Right atrium auricular region (tissue), 2 donors: ENCODE measurements at regions not wholly inside any gene's neighbourhood (a gene's known extent, or its start where the extent isn't known, plus 50 kb on each side); places are given as distances from the start of the nearest gene placed in this dataset.

ENCODE experiments used
- DNase-seq: peaks from one replicate; pipeline ENCODE4 v3.0.0-alpha.2; 2019; ENCODE audit warnings: low spot score
- H3K27ac ChIP-seq, 2 donors: fragments of 200-600 bp; sonication (generic); 1 replicate in 1 of 2; 2 replicates in 1 of 2; pipeline ENCODE4 v1.5.1; 2016 to 2019
- H3K27me3 ChIP-seq, 2 donors: fragments of 200-600 bp; sonication (generic); one replicate each; pipeline versions ENCODE4 v1.5.1 to v1.6.0; 2017 to 2019
- H3K36me3 ChIP-seq: fragments of 200-600 bp; sonication (generic); one replicate; pipeline ENCODE4 v1.5.1; 2016
- H3K4me1 ChIP-seq, 2 donors: fragments of 200-600 bp; sonication (generic); one replicate each; pipeline versions ENCODE4 v1.5.1 to v1.6.0; 2017 to 2019
- H3K4me3 ChIP-seq, 2 donors: fragments of 200-600 bp; sonication (generic); 1 replicate in 1 of 2; 2 replicates in 1 of 2; pipeline ENCODE4 v1.5.1; 2017 to 2019; ENCODE audit warnings: mild to moderate bottlenecking in 1 of 2, moderate library complexity in 1 of 2
- H3K9me3 ChIP-seq, 2 donors: fragments of 200-600 bp; sonication (generic); one replicate each; pipeline ENCODE4 v1.5.1; 2019
- TF ChIP-seq, protein P1 (sequence below), 2 donors: fragments of 200-600 bp; sonication (generic); IDR thresholded peaks; one replicate each; pipeline ENCODE4 v1.5.1; 2019; ENCODE audit warnings: antibody characterized with exemption in 2 of 2

DNA sequence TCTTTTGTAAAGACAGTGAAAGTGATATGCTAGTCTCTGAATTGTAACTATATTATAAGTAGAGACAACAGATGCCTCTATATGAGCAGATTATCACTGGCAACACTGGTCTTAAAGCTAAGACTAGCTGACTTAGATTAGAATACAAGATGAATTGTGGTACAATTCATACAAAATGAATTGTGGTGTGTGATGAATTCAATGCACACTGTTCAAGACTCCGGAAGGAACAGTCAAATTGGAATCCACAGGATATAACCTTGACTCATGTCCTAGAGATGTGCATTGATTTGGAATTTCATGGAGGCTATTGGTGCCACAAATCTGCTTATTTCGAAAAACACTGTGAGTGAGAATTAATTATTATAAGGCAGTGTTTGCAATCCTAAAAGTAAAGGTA is 701.8 kb downstream of the PCDH7 start:
- DNase-seq = no peak
- H3K27me3 ChIP-seq = no peaks in the 10 kb centered on the region
- no peaks in the 10 kb centered on the region for H3K4me1 ChIP-seq
- H3K27ac ChIP-seq = no peak overlapping the region
- peaks cover 0 to 3% of the 10 kb centered on the region in 2 donors for H3K9me3 ChIP-seq
- H3K4me3 ChIP-seq = no peak overlapping the region
- H3K36me3 ChIP-seq = no peaks in the 10 kb centered on the region
- TF ChIP-seq, protein P1, sequence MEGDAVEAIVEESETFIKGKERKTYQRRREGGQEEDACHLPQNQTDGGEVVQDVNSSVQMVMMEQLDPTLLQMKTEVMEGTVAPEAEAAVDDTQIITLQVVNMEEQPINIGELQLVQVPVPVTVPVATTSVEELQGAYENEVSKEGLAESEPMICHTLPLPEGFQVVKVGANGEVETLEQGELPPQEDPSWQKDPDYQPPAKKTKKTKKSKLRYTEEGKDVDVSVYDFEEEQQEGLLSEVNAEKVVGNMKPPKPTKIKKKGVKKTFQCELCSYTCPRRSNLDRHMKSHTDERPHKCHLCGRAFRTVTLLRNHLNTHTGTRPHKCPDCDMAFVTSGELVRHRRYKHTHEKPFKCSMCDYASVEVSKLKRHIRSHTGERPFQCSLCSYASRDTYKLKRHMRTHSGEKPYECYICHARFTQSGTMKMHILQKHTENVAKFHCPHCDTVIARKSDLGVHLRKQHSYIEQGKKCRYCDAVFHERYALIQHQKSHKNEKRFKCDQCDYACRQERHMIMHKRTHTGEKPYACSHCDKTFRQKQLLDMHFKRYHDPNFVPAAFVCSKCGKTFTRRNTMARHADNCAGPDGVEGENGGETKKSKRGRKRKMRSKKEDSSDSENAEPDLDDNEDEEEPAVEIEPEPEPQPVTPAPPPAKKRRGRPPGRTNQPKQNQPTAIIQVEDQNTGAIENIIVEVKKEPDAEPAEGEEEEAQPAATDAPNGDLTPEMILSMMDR (IDR thresholded peaks at IDR 0.05) = no peak

DNA sequence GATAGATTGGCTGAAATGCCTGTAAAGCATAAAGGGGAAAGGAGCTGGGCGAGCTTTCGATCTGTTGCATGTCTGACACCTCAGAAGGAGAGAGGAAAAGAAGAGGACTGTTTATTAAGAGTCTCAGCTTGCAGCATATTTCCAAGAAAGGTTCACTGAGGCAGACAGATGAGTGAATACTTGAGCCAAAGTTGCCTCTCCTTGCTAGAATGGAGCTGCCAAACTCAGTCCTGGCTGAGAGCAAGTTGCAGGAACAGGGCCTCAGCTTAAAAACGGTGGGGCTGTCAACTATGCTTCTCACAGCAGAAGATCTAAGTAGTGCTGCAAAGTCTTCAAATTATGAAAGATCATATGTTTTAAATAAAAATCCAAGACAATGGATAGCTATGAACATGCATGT is 707.5 kb downstream of the PCDH7 start:
- TF ChIP-seq, protein P1 (IDR thresholded peaks at IDR 0.05) = no peak
- Histone ChIP-seq H3K36me3 (no peaks in the 10 kb centered on the region), H3K27me3 (no peaks in the 10 kb centered on the region)

DNA sequence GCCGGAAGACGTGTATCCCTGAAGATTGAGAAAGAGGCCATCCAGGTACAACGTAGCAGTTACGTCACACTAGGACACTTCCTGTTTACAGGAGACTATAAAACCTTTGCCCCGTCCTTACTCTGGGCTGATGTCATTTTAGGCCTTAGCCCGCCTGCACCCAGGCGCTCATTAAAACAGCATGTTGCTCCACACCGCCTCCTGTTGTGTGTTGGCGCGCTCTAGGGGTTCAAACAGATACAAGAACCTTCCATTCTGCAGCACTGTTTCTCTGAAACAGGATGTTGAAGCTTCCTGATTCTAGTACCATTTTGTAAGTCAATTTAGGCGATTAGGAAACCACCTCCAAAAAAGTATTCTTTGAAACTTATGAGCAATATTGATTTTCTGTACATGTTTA is 722.1 kb downstream of the PCDH7 start:
- no peak for DNase-seq
- no peaks in the 10 kb centered on the region for H3K27me3 ChIP-seq
- H3K4me1 ChIP-seq = no peaks in the 10 kb centered on the region
- TF ChIP-seq, protein P1 (IDR thresholded peaks at IDR 0.05) = no peak
- H3K9me3 ChIP-seq = no peaks in the 10 kb centered on the region
- H3K4me3 ChIP-seq = no peak overlapping the region
- H3K27ac ChIP-seq = no peak overlapping the region
- H3K36me3 ChIP-seq = no peaks in the 10 kb centered on the region

More for the DNA sequence above, 707.5 kb downstream of the PCDH7 start:
- Histone ChIP-seq H3K9me3 (peaks cover 0 to 3% of the 10 kb centered on the region in 2 donors), H3K4me1 (no peaks in the 10 kb centered on the region), H3K4me3 (no peak overlapping the region), H3K27ac (no peak overlapping the region)
- DNase-seq = no peak

DNA sequence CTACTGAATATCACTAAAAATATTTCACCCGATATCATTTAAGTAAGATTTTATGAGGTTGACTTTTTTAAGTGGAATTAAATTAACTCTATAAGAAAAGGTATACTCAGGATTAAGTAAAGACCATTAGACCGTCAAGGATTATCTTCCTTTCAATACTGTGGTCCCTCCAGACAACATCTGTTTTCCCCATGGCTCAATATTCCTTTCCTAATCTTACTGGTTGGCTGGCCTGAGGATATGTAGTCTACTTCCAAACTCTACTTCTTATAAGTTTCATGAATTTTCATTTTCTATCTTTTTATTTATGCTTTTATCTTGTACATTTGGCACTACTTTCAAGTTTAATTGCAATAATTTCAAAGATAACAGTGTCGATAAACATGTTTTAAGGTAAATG is 725.4 kb downstream of the PCDH7 start:
- Histone ChIP-seq H3K4me3 (no peak overlapping the region), H3K9me3 (no peaks in the 10 kb centered on the region), H3K36me3 (no peaks in the 10 kb centered on the region), H3K27ac (no peak overlapping the region), H3K27me3 (no peaks in the 10 kb centered on the region), H3K4me1 (no peaks in the 10 kb centered on the region)
- no peak for DNase-seq
- TF ChIP-seq, protein P1 (IDR thresholded peaks at IDR 0.05) = no peak

DNA sequence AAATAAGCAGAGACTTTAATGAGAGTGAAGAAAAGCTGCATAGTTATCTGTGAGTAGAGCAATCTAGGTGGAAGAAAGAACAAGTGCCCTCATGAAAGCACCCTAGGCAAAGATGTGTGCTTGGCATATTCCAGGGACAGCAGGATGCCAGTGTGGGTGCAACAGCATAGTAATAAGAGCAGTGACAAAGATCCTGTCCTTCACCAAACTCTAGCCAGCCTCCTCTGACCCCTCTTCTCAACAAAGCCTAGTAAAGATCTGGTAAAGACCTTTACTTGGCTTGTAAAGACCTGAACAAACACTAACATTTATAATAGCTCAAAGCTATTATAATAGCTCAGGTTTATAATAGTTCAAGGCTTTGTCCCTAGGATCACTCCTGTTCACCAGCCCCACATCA is 735.4 kb downstream of the PCDH7 start:
- Histone ChIP-seq H3K36me3 (no peaks in the 10 kb centered on the region), H3K27ac (no peak overlapping the region), H3K4me3 (no peak overlapping the region), H3K9me3 (no peaks in the 10 kb centered on the region), H3K27me3 (no peaks in the 10 kb centered on the region), H3K4me1 (no peaks in the 10 kb centered on the region)
- TF ChIP-seq, protein P1 (IDR thresholded peaks at IDR 0.05) = no peak
- DNase-seq = no peak

DNA sequence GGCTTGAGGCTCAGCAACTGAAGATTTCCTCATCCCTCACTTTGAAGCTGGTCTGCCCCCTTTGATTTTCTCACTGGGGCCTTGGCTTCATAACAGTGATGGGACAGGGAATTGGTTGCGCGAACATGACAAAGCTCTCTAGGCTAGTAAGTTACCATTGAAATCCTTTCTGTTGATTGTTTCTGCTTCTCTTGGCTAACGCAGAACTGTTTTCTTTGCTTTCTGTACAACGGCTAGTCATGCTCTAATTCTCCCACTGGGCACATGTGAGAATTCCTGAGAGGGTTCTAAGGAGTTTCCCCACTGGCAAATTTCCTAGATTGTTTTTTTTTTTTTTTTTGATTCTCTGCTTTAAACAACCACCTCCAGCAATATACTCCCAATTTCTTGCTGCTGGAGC is 738.6 kb downstream of the PCDH7 start:
- H3K9me3 ChIP-seq = no peaks in the 10 kb centered on the region
- no peak for DNase-seq
- TF ChIP-seq, protein P1 (IDR thresholded peaks at IDR 0.05) = no peak
- H3K4me1 ChIP-seq = no peaks in the 10 kb centered on the region
- H3K27ac ChIP-seq = no peak overlapping the region
- H3K27me3 ChIP-seq = no peaks in the 10 kb centered on the region
- H3K4me3 ChIP-seq = no peak overlapping the region
- no peaks in the 10 kb centered on the region for H3K36me3 ChIP-seq
